Thoracic aorta (tissue), 2 donors: ENCODE measurements at regions not wholly inside any gene's neighbourhood (a gene's known extent, or its start where the extent isn't known, plus 50 kb on each side); places are given as distances from the start of the nearest gene placed in this dataset.
A peak's percentile ranks its signal among the peaks of the same experiment; 100 is the strongest.

Experiments used
- ATAC-seq: fragments of 150-250 bp; one replicate; pipeline ENCODE4 v1.8.0; 2017; ENCODE audit warnings: low read depth; ENCODE audit not compliant: insufficient number of reproducible peaks, low FRiP score
- DNase-seq: peaks from one replicate; pipeline ENCODE4 v3.0.0-alpha.2; 2020; ENCODE audit warnings: low spot score
- H3K27ac ChIP-seq, 2 donors: fragments of 200-600 bp; sonication (generic); 1 replicate in 1 of 2; 2 replicates in 1 of 2; pipeline ENCODE4 v1.5.1; 2016; ENCODE audit warnings: mild to moderate bottlenecking in 2 of 2, moderate library complexity in 2 of 2
- H3K27me3 ChIP-seq: fragments of 200-600 bp; sonication (generic); replicated peaks from 2 replicates; pipeline ENCODE4 v1.6.0; 2016; ENCODE audit warnings: mild to moderate bottlenecking; ENCODE audit not compliant: insufficient read depth
- H3K36me3 ChIP-seq: fragments of 200-600 bp; sonication (generic); one replicate; pipeline ENCODE4 v1.5.1; 2016
- H3K4me1 ChIP-seq, 2 donors: fragments of 200-600 bp; sonication (generic); 1 replicate in 1 of 2; 2 replicates in 1 of 2; pipeline versions ENCODE4 v1.5.1 to v1.6.0; 2016; ENCODE audit warnings: low read depth in 2 of 2, mild to moderate bottlenecking in 1 of 2; ENCODE audit not compliant: control insufficient read depth in 1 of 2
- H3K4me3 ChIP-seq: fragments of 200-600 bp; sonication (generic); 2 replicates; pipeline ENCODE4 v1.5.1; 2016; ENCODE audit warnings: mild to moderate bottlenecking
- H3K9me3 ChIP-seq: fragments of 200-600 bp; sonication (generic); 2 replicates; pipeline ENCODE4 v1.5.1; 2016
- TF ChIP-seq, protein P1 (sequence below): fragments of 200-600 bp; sonication (generic); IDR thresholded peaks from one replicate; pipeline ENCODE4 v1.5.1; 2019; ENCODE audit warnings: antibody characterized with exemption

DNA sequence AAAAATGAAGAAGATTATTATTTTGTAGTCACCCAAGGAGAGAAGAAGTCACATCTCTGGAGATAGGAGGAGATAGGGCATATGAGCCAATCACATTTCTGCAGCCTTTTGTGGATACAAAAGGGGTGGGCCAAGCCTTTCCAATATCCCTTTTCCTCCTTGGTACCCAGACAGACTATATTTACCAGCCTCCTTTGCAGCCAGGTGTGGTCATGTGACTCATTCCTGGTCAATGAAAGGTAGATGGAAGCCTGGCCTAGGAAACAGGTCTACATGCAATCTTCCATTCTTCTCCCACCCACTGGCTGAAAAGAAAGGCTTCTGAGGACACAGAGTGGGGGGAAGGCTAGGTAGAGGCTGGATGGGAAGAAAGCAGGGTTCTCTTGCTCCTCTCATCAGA, 58.1 kb upstream of the ERG start:
- no peak overlapping the region for H3K27ac ChIP-seq
- H3K4me3 ChIP-seq = no peak overlapping the region
- TF ChIP-seq, protein P1, sequence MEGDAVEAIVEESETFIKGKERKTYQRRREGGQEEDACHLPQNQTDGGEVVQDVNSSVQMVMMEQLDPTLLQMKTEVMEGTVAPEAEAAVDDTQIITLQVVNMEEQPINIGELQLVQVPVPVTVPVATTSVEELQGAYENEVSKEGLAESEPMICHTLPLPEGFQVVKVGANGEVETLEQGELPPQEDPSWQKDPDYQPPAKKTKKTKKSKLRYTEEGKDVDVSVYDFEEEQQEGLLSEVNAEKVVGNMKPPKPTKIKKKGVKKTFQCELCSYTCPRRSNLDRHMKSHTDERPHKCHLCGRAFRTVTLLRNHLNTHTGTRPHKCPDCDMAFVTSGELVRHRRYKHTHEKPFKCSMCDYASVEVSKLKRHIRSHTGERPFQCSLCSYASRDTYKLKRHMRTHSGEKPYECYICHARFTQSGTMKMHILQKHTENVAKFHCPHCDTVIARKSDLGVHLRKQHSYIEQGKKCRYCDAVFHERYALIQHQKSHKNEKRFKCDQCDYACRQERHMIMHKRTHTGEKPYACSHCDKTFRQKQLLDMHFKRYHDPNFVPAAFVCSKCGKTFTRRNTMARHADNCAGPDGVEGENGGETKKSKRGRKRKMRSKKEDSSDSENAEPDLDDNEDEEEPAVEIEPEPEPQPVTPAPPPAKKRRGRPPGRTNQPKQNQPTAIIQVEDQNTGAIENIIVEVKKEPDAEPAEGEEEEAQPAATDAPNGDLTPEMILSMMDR = no peak
- H3K36me3 ChIP-seq = no peaks in the 10 kb centered on the region
- ATAC-seq (no peak), DNase-seq (no peak)
- no peaks in the 10 kb centered on the region for H3K27me3 ChIP-seq
- peaks cover 5 to 28% of the 10 kb centered on the region in 2 donors for H3K4me1 ChIP-seq
- no peaks in the 10 kb centered on the region for H3K9me3 ChIP-seq

GRCh38 chr21:38561205-38561604, 62.9 kb upstream of the ERG start:
- Histone ChIP-seq H3K9me3 (no peaks in the 10 kb centered on the region), H3K27me3 (no peaks in the 10 kb centered on the region), H3K36me3 (no peaks in the 10 kb centered on the region), H3K4me3 (no peak overlapping the region), H3K27ac (no peak overlapping the region), H3K4me1 (peaks cover 5 to 8% of the 10 kb centered on the region in 2 donors)
- TF ChIP-seq, protein P1 = no peak
- no peak for ATAC-seq
- no peak for DNase-seq

- Histone ChIP-seq H3K27me3 (no peaks in the 10 kb centered on the region), H3K27ac (no peak overlapping the region), H3K4me1 (peaks cover 6 to 8% of the 10 kb centered on the region in 2 donors), H3K4me3 (no peak overlapping the region), H3K9me3 (no peaks in the 10 kb centered on the region), H3K36me3 (no peaks in the 10 kb centered on the region)
- TF ChIP-seq, protein P1 = no peak
- ATAC-seq (no peak), DNase-seq (no peak)
Measured at GRCh38 chr21:38561613-38562581, 63.6 kb upstream of the ERG start.

GRCh38 chr21:38567335-38567969, 69.2 kb upstream of the ERG start:
- DNase-seq (no peak), ATAC-seq (no peak)
- Histone ChIP-seq H3K4me3 (peak overlapping the region; percentile 65), H3K9me3 (no peaks in the 10 kb centered on the region), H3K36me3 (no peaks in the 10 kb centered on the region), H3K27ac (peak overlapping the region in 1 of 2 donors; percentile 42), H3K27me3 (no peaks in the 10 kb centered on the region), H3K4me1 (peaks cover 5 to 8% of the 10 kb centered on the region in 2 donors)
- TF ChIP-seq, protein P1 = no peak

DNA sequence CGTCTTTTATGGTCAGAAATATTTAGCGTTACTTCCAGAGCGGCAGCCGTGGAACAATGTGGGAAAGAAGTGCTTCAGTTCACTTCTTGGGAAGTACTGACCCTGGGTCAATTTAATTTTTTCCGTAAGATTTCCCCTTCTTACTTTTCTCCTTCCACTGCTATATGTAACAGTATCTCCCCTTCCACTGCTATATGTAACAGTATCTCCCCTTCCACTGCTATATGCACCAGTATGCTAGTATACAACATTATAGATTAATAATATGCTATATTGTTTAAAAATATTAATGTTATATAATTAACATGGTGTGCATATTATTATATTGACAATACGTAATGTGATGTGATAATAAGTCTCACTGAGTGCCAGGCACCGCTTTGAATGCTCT, 69.7 kb upstream of the ERG start:
- Histone ChIP-seq H3K36me3 (no peaks in the 10 kb centered on the region), H3K27ac (peak overlapping the region in 1 of 2 donors; percentile 42), H3K27me3 (no peaks in the 10 kb centered on the region), H3K4me1 (peaks cover 5 to 8% of the 10 kb centered on the region in 2 donors), H3K4me3 (peak overlapping the region; percentile 65), H3K9me3 (no peaks in the 10 kb centered on the region)
- DNase-seq = no peak
- TF ChIP-seq, protein P1 = no peak
- ATAC-seq = no peak
